SU-DHL-6 (cell line): ENCODE measurements at regions not wholly inside any gene's neighbourhood (a gene's known extent, or its start where the extent isn't known, plus 50 kb on each side); places are given as distances from the start of the nearest gene placed in this dataset.

Experiments
- CTCF ChIP-seq: fragments of 200-600 bp; sonication (generic); IDR thresholded peaks from one replicate; pipeline ENCODE4 v1.5.1; 2017; ENCODE audit warnings: antibody characterized with exemption, mild to moderate bottlenecking, low read length, moderate library complexity; ENCODE audit not compliant: insufficient read depth, poor library complexity, severe bottlenecking
- EZH2phosphoT487 ChIP-seq: fragments of 200-600 bp; sonication (generic), shearing (Covaris generic); conservative IDR thresholded peaks from 2 replicates; pipeline ENCODE4 v1.6.1; 2018; ENCODE audit warnings: mild to moderate bottlenecking, antibody characterized with exemption, low read length, moderate library complexity, mixed read lengths

GRCh38 chr4:89403826-89404225, 96.2 kb upstream of the GPRIN3 start:
- TF ChIP-seq CTCF (no peak), EZH2phosphoT487 (no peak)
